DMS 273 (cell line): ENCODE measurements at regions not wholly inside any gene's neighbourhood (a gene's known extent, or its start where the extent isn't known, plus 50 kb on each side); places are given as distances from the start of the nearest gene placed in this dataset.
A peak's percentile ranks its signal among the peaks of the same experiment; 100 is the strongest.

Experiments used
- DNase-seq: peaks from one replicate; lab custom pipeline; 2025; ENCODE audit not compliant: unreplicated experiment; lab: John Stamatoyannopoulos, UW

GRCh38 chr18:34632321-34632720 is 77.8 kb upstream of the DTNA start:
- DNase-seq, result no peak

- DNase-seq, result no peak
Observed at GRCh38 chr18:34633368-34633767, 76.7 kb upstream of the DTNA start.

GRCh38 chr18:34637094-34637801 is 72.8 kb upstream of the DTNA start:
- no peak for DNase-seq

GRCh38 chr18:34639687-34640086 is 70.4 kb upstream of the DTNA start:
- no peak for DNase-seq

- DNase-seq, result no peak
Observed at GRCh38 chr18:34640276-34640675, 69.8 kb upstream of the DTNA start.

GRCh38 chr18:34643989-34644388 is 66.1 kb upstream of the DTNA start:
- DNase-seq, result no peak

- DNase-seq, result peak; percentile 22
Observed at GRCh38 chr18:34647251-34647650, 62.8 kb upstream of the DTNA start.

- no peak for DNase-seq
Observed at GRCh38 chr18:34648269-34648985, 61.7 kb upstream of the DTNA start.

GRCh38 chr18:34649080-34649479 is 61.0 kb upstream of the DTNA start:
- no peak for DNase-seq

GRCh38 chr18:34650121-34650545 is 60.0 kb upstream of the DTNA start:
- no peak for DNase-seq

GRCh38 chr18:34651586-34652369 is 58.3 kb upstream of the DTNA start:
- no peak for DNase-seq

- DNase-seq, result no peak
Observed at GRCh38 chr18:34655131-34655530, 55.0 kb upstream of the DTNA start.

- no peak for DNase-seq
Observed at GRCh38 chr18:34657860-34658500, 52.1 kb upstream of the DTNA start.

- DNase-seq, result peak; percentile 68
Observed at GRCh38 chr18:34659579-34660517, 50.2 kb upstream of the DTNA start.
